ENCODE measurements at regions not wholly inside any gene's neighbourhood (a gene's known extent, or its start where the extent isn't known, plus 50 kb on each side); places are given as distances from the start of the nearest gene placed in this dataset.

- CTCF ChIA-PET = no interaction called here
- H3K4me3 ChIP-seq (ENCODE audit: low read depth, low read length) = no peak overlapping the region
These were observed 140.4 kb upstream of the ARHGAP42 start for GRCh38 chr11:100546714-100547113.

DNA sequence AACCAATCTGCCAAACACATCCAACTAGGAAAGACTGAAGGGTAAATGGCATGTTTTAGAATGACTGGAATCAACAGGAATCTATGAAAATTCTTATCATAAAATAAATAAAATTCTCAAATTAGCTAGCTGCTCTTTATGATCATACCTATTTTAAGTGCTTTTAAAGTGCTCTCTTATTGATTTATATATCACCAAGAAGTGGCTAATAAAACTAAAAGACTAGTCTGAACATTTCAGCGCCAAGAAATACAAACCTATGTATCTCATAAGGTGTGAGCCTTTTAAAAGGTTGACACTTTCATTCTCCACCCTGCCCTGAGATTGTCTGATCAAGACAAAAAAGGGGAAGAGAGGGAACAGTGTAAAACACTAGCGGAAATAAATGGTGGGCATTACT lies 136.8 kb upstream of the ARHGAP42 start:
- POLR2A ChIA-PET = no interaction called here
- TF ChIP-seq, protein P1, sequence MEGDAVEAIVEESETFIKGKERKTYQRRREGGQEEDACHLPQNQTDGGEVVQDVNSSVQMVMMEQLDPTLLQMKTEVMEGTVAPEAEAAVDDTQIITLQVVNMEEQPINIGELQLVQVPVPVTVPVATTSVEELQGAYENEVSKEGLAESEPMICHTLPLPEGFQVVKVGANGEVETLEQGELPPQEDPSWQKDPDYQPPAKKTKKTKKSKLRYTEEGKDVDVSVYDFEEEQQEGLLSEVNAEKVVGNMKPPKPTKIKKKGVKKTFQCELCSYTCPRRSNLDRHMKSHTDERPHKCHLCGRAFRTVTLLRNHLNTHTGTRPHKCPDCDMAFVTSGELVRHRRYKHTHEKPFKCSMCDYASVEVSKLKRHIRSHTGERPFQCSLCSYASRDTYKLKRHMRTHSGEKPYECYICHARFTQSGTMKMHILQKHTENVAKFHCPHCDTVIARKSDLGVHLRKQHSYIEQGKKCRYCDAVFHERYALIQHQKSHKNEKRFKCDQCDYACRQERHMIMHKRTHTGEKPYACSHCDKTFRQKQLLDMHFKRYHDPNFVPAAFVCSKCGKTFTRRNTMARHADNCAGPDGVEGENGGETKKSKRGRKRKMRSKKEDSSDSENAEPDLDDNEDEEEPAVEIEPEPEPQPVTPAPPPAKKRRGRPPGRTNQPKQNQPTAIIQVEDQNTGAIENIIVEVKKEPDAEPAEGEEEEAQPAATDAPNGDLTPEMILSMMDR (IDR thresholded peaks at IDR 0.05; ENCODE audit: insufficient read depth, low read length, missing control alignments) = no peak
- no peak for DNase-seq (ENCODE audit: low read depth, low spot score)
- CTCF ChIA-PET = no interaction called here
- H3K4me3 ChIP-seq (ENCODE audit: low read depth, low read length) = no peak overlapping the region

More at GRCh38 chr11:100546714-100547113, 140.4 kb upstream of the ARHGAP42 start:
- DNase-seq (ENCODE audit: low read depth, low spot score) = no peak
- POLR2A ChIA-PET = no interaction called here
- TF ChIP-seq, protein P1 (IDR thresholded peaks at IDR 0.05; ENCODE audit: insufficient read depth, low read length, missing control alignments) = no peak

- ChIA-PET CTCF (interaction anchor here (1.1 kb wide), 1 partner anchor 26 kb away, joined by 4 read pairs; no protein-coding TSS in a partner anchor), POLR2A (no interaction called here)
- no peak overlapping the region for H3K4me3 ChIP-seq (ENCODE audit: low read depth, low read length)
- no peak for DNase-seq (ENCODE audit: low read depth, low spot score)
- TF ChIP-seq, protein P1 (IDR thresholded peaks at IDR 0.05; ENCODE audit: insufficient read depth, low read length, missing control alignments) = no peak
These were observed 136.0 kb upstream of the ARHGAP42 start for GRCh38 chr11:100550912-100551632.

DNA sequence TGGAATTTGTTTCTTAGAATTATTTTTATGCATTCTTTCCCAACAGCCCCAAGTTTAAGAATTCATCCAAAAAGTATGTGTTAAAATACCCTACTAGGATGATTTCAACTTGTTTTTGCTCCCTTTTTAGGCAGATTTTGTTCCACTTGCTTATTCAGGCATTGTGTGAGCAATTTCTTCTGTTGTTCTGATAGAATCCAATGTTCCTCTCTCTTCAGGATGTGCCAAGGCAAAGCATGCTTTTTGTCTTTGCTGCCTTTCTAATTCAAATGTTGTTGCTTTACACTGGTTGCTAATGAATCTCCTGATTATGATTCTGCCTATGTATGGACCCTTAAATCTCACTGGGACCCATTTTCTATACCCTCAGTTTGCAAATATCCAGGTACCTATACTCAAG lies 131.2 kb upstream of the ARHGAP42 start:
- no peak overlapping the region for H3K4me3 ChIP-seq (ENCODE audit: low read depth, low read length)
- POLR2A ChIA-PET = no interaction called here
- TF ChIP-seq, protein P1 (IDR thresholded peaks at IDR 0.05; ENCODE audit: insufficient read depth, low read length, missing control alignments) = no peak
- CTCF ChIA-PET = no interaction called here
- DNase-seq (ENCODE audit: low read depth, low spot score) = no peak

DNA sequence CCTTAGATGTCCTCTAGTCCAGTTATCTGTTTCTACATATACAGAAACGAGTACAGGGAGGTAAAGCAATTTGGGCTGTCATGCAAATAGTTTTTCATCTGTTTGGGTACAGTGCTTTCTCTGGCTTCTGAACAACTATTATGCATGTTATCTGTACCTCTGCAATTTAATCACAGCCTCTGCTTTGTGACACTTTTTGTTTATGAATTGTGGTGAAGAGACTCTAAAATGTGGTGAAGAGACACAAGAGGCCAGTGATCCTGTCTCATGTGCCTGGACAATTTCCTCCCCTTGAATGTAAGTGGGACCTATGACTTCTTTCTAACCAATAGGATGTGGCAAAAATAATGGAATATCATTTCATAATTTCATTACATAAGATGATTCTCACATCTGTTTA lies 130.3 kb upstream of the ARHGAP42 start:
- POLR2A ChIA-PET = no interaction called here
- DNase-seq (ENCODE audit: low read depth, low spot score) = no peak
- TF ChIP-seq, protein P1 (IDR thresholded peaks at IDR 0.05; ENCODE audit: insufficient read depth, low read length, missing control alignments) = no peak
- CTCF ChIA-PET = interaction anchor here (1.5 kb wide), 1 partner anchor 20 kb away, joined by 3 read pairs; no protein-coding TSS in a partner anchor
- H3K4me3 ChIP-seq (ENCODE audit: low read depth, low read length) = no peak overlapping the region

DNA sequence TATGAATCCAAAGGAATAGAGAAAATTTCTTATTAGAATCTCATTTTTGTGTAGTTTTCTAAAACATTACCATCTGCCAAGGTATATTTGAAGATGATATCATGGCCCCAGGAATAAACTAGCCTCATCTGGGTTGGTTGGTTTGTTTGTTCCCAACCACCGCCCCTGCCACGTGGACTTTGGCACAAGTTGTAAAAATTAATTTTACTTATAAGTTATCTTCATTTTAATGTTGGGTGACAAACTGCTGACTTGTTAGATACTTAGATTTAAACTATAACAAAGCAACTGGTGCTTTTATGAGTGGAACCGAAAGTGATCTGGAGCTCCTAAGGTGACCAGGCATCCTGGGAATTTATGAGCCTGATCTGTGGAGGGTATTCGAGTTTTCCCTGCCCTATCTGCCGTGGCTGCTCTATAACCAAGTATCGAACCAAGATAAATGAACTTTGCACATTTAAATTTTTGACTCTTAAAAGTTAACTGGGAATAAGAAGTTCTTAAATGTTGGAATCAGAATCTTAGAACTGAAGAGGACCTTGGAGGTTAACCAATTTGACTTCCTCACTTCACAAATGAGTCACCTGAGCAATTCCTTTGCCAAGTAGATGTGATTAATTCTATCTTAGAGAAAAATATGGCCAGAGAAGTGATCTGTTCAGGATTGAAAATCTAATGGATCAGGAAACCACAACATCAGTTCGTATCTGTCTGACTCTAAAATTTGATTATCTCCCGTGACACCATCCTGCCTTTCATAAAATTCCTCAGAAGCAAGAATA lies 129.1 kb upstream of the ARHGAP42 start:
- no peak overlapping the region for H3K4me3 ChIP-seq (ENCODE audit: low read depth, low read length)
- ChIA-PET POLR2A (no interaction called here), CTCF (interaction anchor here (1.5 kb wide), 1 partner anchor 19 kb away, joined by 3 read pairs; no protein-coding TSS in a partner anchor)
- TF ChIP-seq, protein P1 (IDR thresholded peaks at IDR 0.05; ENCODE audit: insufficient read depth, low read length, missing control alignments) = no peak
- no peak for DNase-seq (ENCODE audit: low read depth, low spot score)
